HL-60 (cell line): ENCODE measurements at regions not wholly inside any gene's neighbourhood (a gene's known extent, or its start where the extent isn't known, plus 50 kb on each side); places are given as distances from the start of the nearest gene placed in this dataset.

Source experiments
- GABPA ChIP-seq: IDR thresholded peaks from 2 replicates; pipeline ENCODE4 v1.6.1; 2012; ENCODE audit warnings: low read depth
- POLR2AphosphoS5 ChIP-seq: IDR thresholded peaks from 2 replicates; pipeline ENCODE4 v1.6.1; 2012; ENCODE audit warnings: low read depth
- SPI1 ChIP-seq: IDR thresholded peaks from 2 replicates; pipeline ENCODE4 v1.6.1; 2012; ENCODE audit warnings: low read depth, mild to moderate bottlenecking, borderline replicate concordance
- TF ChIP-seq, protein P1 (sequence below): IDR thresholded peaks from one replicate; pipeline ENCODE4 v1.5.1; 2011; ENCODE audit warnings: low read length, control low read depth, inconsistent platforms; ENCODE audit not compliant: insufficient read depth
- TF ChIP-seq, protein P2 (sequence below): IDR thresholded peaks from 2 replicates; pipeline ENCODE4 v1.6.1; 2012; ENCODE audit warnings: low read depth; ENCODE audit not compliant: insufficient replicate concordance

DNA sequence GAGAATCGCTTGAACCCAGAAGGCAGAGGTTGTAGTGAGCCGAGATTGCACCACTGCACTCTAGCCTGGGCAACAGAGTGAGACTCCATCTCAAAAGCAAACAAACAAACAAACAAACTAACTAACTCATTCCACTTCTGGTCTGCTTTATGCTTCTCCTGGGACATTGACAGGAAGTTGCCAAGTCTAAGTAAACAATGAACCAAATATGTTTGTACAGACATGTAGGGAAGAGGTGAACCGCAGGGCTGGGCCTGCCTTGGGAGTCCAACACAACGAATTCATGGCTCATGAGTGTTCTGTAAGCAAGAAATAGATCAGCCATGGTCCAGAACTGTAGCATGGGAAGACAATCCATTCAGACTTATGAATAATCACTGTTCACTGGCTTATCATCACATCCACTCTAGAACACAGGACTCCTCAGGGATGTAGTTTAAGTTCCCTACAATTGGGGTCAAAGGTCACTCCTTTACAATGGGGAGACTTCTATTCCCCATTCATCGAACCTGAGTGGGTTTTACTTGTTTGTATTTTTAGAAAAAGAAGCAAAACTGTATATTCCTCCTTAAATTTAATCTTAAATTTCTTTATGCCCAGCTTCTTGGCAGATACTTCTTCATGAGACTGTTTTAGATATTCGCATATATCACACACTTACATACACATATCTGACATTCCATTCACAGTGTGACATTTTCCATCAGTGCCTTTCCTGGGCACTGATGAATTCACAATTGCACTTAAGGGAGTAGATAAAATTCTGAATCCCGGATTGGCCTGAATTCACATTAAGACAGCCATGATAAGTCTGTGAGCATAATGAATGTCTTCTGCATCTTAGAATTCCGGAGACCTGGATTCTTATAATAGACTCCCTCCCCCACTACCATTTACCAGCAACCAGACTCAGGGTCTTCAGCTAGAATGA, 159.1 kb upstream of the EEPD1 start:
- TF ChIP-seq, protein P1, sequence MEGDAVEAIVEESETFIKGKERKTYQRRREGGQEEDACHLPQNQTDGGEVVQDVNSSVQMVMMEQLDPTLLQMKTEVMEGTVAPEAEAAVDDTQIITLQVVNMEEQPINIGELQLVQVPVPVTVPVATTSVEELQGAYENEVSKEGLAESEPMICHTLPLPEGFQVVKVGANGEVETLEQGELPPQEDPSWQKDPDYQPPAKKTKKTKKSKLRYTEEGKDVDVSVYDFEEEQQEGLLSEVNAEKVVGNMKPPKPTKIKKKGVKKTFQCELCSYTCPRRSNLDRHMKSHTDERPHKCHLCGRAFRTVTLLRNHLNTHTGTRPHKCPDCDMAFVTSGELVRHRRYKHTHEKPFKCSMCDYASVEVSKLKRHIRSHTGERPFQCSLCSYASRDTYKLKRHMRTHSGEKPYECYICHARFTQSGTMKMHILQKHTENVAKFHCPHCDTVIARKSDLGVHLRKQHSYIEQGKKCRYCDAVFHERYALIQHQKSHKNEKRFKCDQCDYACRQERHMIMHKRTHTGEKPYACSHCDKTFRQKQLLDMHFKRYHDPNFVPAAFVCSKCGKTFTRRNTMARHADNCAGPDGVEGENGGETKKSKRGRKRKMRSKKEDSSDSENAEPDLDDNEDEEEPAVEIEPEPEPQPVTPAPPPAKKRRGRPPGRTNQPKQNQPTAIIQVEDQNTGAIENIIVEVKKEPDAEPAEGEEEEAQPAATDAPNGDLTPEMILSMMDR = no peak
- TF ChIP-seq POLR2AphosphoS5 (no peak), GABPA (no peak), SPI1 (no peak)
- TF ChIP-seq, protein P2, sequence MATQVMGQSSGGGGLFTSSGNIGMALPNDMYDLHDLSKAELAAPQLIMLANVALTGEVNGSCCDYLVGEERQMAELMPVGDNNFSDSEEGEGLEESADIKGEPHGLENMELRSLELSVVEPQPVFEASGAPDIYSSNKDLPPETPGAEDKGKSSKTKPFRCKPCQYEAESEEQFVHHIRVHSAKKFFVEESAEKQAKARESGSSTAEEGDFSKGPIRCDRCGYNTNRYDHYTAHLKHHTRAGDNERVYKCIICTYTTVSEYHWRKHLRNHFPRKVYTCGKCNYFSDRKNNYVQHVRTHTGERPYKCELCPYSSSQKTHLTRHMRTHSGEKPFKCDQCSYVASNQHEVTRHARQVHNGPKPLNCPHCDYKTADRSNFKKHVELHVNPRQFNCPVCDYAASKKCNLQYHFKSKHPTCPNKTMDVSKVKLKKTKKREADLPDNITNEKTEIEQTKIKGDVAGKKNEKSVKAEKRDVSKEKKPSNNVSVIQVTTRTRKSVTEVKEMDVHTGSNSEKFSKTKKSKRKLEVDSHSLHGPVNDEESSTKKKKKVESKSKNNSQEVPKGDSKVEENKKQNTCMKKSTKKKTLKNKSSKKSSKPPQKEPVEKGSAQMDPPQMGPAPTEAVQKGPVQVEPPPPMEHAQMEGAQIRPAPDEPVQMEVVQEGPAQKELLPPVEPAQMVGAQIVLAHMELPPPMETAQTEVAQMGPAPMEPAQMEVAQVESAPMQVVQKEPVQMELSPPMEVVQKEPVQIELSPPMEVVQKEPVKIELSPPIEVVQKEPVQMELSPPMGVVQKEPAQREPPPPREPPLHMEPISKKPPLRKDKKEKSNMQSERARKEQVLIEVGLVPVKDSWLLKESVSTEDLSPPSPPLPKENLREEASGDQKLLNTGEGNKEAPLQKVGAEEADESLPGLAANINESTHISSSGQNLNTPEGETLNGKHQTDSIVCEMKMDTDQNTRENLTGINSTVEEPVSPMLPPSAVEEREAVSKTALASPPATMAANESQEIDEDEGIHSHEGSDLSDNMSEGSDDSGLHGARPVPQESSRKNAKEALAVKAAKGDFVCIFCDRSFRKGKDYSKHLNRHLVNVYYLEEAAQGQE = no peak
